ENCODE measurements at regions not wholly inside any gene's neighbourhood (a gene's known extent, or its start where the extent isn't known, plus 50 kb on each side); places are given as distances from the start of the nearest gene placed in this dataset.

GRCh38 chr5:20113031-20113715, 125.2 kb upstream of the CDH18 start:
- no peak overlapping the region for H3K4me3 ChIP-seq (ENCODE audit: insufficient read depth, low read depth, low read length)
- H3K27me3 ChIP-seq (ENCODE audit: control insufficient read depth, insufficient read depth, low read length), result no peaks in the 10 kb centered on the region
- no peaks in the 10 kb centered on the region for H3K36me3 ChIP-seq (replicated peaks; ENCODE audit: control insufficient read depth, insufficient read depth, low read length)
- DNase-seq, result no peak

- no peaks in the 10 kb centered on the region for H3K27me3 ChIP-seq (ENCODE audit: control insufficient read depth, insufficient read depth, low read length)
- peak; percentile 7 for DNase-seq
- H3K4me3 ChIP-seq (ENCODE audit: insufficient read depth, low read depth, low read length), result no peak overlapping the region
- H3K36me3 ChIP-seq (replicated peaks; ENCODE audit: control insufficient read depth, insufficient read depth, low read length), result no peaks in the 10 kb centered on the region
These were observed 121.3 kb upstream of the CDH18 start for GRCh38 chr5:20109326-20109725.

GRCh38 chr5:20105915-20106314, 117.9 kb upstream of the CDH18 start:
- Histone ChIP-seq H3K36me3 (replicated peaks; ENCODE audit: control insufficient read depth, insufficient read depth, low read length) (no peaks in the 10 kb centered on the region), H3K4me3 (ENCODE audit: insufficient read depth, low read depth, low read length) (no peak overlapping the region), H3K27me3 (ENCODE audit: control insufficient read depth, insufficient read depth, low read length) (no peaks in the 10 kb centered on the region)
- DNase-seq, result no peak

- Histone ChIP-seq H3K4me3 (ENCODE audit: insufficient read depth, low read depth, low read length) (no peak overlapping the region), H3K36me3 (replicated peaks; ENCODE audit: control insufficient read depth, insufficient read depth, low read length) (no peaks in the 10 kb centered on the region), H3K27me3 (ENCODE audit: control insufficient read depth, insufficient read depth, low read length) (no peaks in the 10 kb centered on the region)
- DNase-seq, result no peak
These were observed 114.3 kb upstream of the CDH18 start for GRCh38 chr5:20102293-20102692.

GRCh38 chr5:20098694-20099093, 110.7 kb upstream of the CDH18 start:
- Histone ChIP-seq H3K4me3 (ENCODE audit: insufficient read depth, low read depth, low read length) (no peak overlapping the region), H3K36me3 (replicated peaks; ENCODE audit: control insufficient read depth, insufficient read depth, low read length) (no peaks in the 10 kb centered on the region), H3K27me3 (ENCODE audit: control insufficient read depth, insufficient read depth, low read length) (no peaks in the 10 kb centered on the region)
- DNase-seq, result no peak

GRCh38 chr5:20088361-20088760, 100.4 kb upstream of the CDH18 start:
- Histone ChIP-seq H3K4me3 (ENCODE audit: insufficient read depth, low read depth, low read length) (no peak overlapping the region), H3K27me3 (ENCODE audit: control insufficient read depth, insufficient read depth, low read length) (no peaks in the 10 kb centered on the region), H3K36me3 (replicated peaks; ENCODE audit: control insufficient read depth, insufficient read depth, low read length) (no peaks in the 10 kb centered on the region)
- DNase-seq, result no peak

- H3K4me3 ChIP-seq (ENCODE audit: insufficient read depth, low read depth, low read length), result no peak overlapping the region
- no peak for DNase-seq
- H3K27me3 ChIP-seq (ENCODE audit: control insufficient read depth, insufficient read depth, low read length), result no peaks in the 10 kb centered on the region
- no peaks in the 10 kb centered on the region for H3K36me3 ChIP-seq (replicated peaks; ENCODE audit: control insufficient read depth, insufficient read depth, low read length)
These were observed 99.3 kb upstream of the CDH18 start for GRCh38 chr5:20087299-20087698.

GRCh38 chr5:20077186-20077585, 89.2 kb upstream of the CDH18 start:
- no peak overlapping the region for H3K4me3 ChIP-seq (ENCODE audit: insufficient read depth, low read depth, low read length)
- no peaks in the 10 kb centered on the region for H3K27me3 ChIP-seq (ENCODE audit: control insufficient read depth, insufficient read depth, low read length)
- no peaks in the 10 kb centered on the region for H3K36me3 ChIP-seq (replicated peaks; ENCODE audit: control insufficient read depth, insufficient read depth, low read length)
- no peak for DNase-seq

- Histone ChIP-seq H3K36me3 (replicated peaks; ENCODE audit: control insufficient read depth, insufficient read depth, low read length) (no peaks in the 10 kb centered on the region), H3K27me3 (ENCODE audit: control insufficient read depth, insufficient read depth, low read length) (no peaks in the 10 kb centered on the region), H3K4me3 (ENCODE audit: insufficient read depth, low read depth, low read length) (no peak overlapping the region)
- DNase-seq, result no peak
These were observed 68.9 kb upstream of the CDH18 start for GRCh38 chr5:20056933-20057332.

- Histone ChIP-seq H3K27me3 (ENCODE audit: control insufficient read depth, insufficient read depth, low read length) (no peaks in the 10 kb centered on the region), H3K4me3 (ENCODE audit: insufficient read depth, low read depth, low read length) (no peak overlapping the region)
- DNase-seq, result no peak
These were observed 67.3 kb upstream of the CDH18 start for GRCh38 chr5:20055301-20055700.

GRCh38 chr5:20050262-20050661, 62.3 kb upstream of the CDH18 start:
- Histone ChIP-seq H3K36me3 (replicated peaks; ENCODE audit: control insufficient read depth, insufficient read depth, low read length) (no peaks in the 10 kb centered on the region), H3K27me3 (ENCODE audit: control insufficient read depth, insufficient read depth, low read length) (no peaks in the 10 kb centered on the region), H3K4me3 (ENCODE audit: insufficient read depth, low read depth, low read length) (no peak overlapping the region)
- no peak for DNase-seq

More at GRCh38 chr5:20055301-20055700, 67.3 kb upstream of the CDH18 start:
- no peaks in the 10 kb centered on the region for H3K36me3 ChIP-seq (replicated peaks; ENCODE audit: control insufficient read depth, insufficient read depth, low read length)

- no peak for DNase-seq
- no peak overlapping the region for H3K4me3 ChIP-seq (ENCODE audit: insufficient read depth, low read depth, low read length)
- no peaks in the 10 kb centered on the region for H3K27me3 ChIP-seq (ENCODE audit: control insufficient read depth, insufficient read depth, low read length)
- no peaks in the 10 kb centered on the region for H3K36me3 ChIP-seq (replicated peaks; ENCODE audit: control insufficient read depth, insufficient read depth, low read length)
These were observed 56.5 kb upstream of the CDH18 start for GRCh38 chr5:20044460-20044859.

GRCh38 chr5:20041326-20042274, 53.6 kb upstream of the CDH18 start:
- no peaks in the 10 kb centered on the region for H3K36me3 ChIP-seq (replicated peaks; ENCODE audit: control insufficient read depth, insufficient read depth, low read length)
- no peak for DNase-seq
- no peaks in the 10 kb centered on the region for H3K27me3 ChIP-seq (ENCODE audit: control insufficient read depth, insufficient read depth, low read length)
- H3K4me3 ChIP-seq (ENCODE audit: insufficient read depth, low read depth, low read length), result no peak overlapping the region

- DNase-seq, result no peak
- H3K27me3 ChIP-seq (ENCODE audit: control insufficient read depth, insufficient read depth, low read length), result no peaks in the 10 kb centered on the region
- no peak overlapping the region for H3K4me3 ChIP-seq (ENCODE audit: insufficient read depth, low read depth, low read length)
- H3K36me3 ChIP-seq (replicated peaks; ENCODE audit: control insufficient read depth, insufficient read depth, low read length), result no peaks in the 10 kb centered on the region
These were observed 52.9 kb upstream of the CDH18 start for GRCh38 chr5:20040901-20041300.
